Ovary (tissue), 7 donors: ENCODE measurements at regions not wholly inside any gene's neighbourhood (a gene's known extent, or its start where the extent isn't known, plus 50 kb on each side); places are given as distances from the start of the nearest gene placed in this dataset.

Experiments used
- DNase-seq, 5 donors: peaks; one replicate each; pipeline ENCODE4 v3.0.0-alpha.2; 2019 to 2020
- H3K27ac ChIP-seq, 2 donors: fragments of 200-600 bp; one replicate each; pipeline versions ENCODE4 v1.5.1 to v1.8.0; 2019 to 2022
- H3K27me3 ChIP-seq: fragments of 200-600 bp; one replicate; pipeline ENCODE4 v1.8.0; 2022
- H3K36me3 ChIP-seq: fragments of 200-600 bp; sonication (generic); one replicate; pipeline ENCODE4 v1.5.1; 2019
- H3K4me1 ChIP-seq: one replicate; pipeline ENCODE4 v1.8.1; 2013; ENCODE audit warnings: mild to moderate bottlenecking, moderate library complexity; ENCODE audit not compliant: insufficient read depth
- H3K4me3 ChIP-seq: fragments of 200-600 bp; sonication (generic); one replicate; pipeline ENCODE4 v1.5.1; 2017
- H3K9me3 ChIP-seq, 2 donors: fragments of 200-600 bp in 1 of 2; sonication (generic) in 1 of 2; one replicate each; pipeline versions ENCODE4 v1.5.1 to v1.8.1; 2013 to 2019; ENCODE audit warnings: mild to moderate bottlenecking in 1 of 2, moderate library complexity in 1 of 2
- CTCF ChIP-seq, 3 donors: fragments of 450-650 bp in 2 of 3; fragments of 200-600 bp in 1 of 3; IDR thresholded peaks; one replicate each; pipeline versions ENCODE4 v1.5.1 to v1.8.0; 2016 to 2022; ENCODE audit warnings: antibody characterized with exemption in 3 of 3, mild to moderate bottlenecking in 1 of 3
- EP300 ChIP-seq: sonication (generic); formaldehyde crosslinking; IDR thresholded peaks from one replicate; pipeline ENCODE4 v1.6.1; 2017; ENCODE audit warnings: antibody characterized with exemption
- POLR2A ChIP-seq: fragments of 450-650 bp; IDR thresholded peaks from one replicate; pipeline ENCODE4 v1.6.1; 2017; ENCODE audit warnings: antibody characterized with exemption, mild to moderate bottlenecking, moderate library complexity
- WGBS, 3 donors: extraction: QIAGEN DNeasy Blood & Tissue Kit in 1 of 3; methylation state at CpG; one replicate each; pipeline versions ENCODE4 v1.1.5 to v1.1.7; 2013 to 2017; 5-methylcytosine and 5-hydroxymethylcytosine counted together
- intact Hi-C, 4 donors: fragments of 100-400 bp; cut with DNase I; formaldehyde crosslinking; loops; one replicate each; pipeline versions ENCODE4 v1.11.0 to v1.15.1; 2022 to 2023
- donor health status: DM: no; HTN: no; CAD: no; lungs with moderate emphysema.
- donor health status: DM: no; HTN: no; CAD: no.
- donor health status: Bipolar disorder and iron deficiency.
- donor health status: DM: no; HTN: no; CAD: no.
- donor health status: DM: yes; HTN: yes; CAD: no.

GRCh38 chr12:87807086-87807485, 222.1 kb downstream of the C12orf50 start:
- DNase-seq, result no peak
- intact Hi-C loops, result no loop called here
- WGBS, 3 donors, result 78 to 90% (median 86%) methylated on average over 1 of the region's 1 CpG

GRCh38 chr12:87806310-87806709, 222.9 kb downstream of the C12orf50 start:
- DNase-seq, result no peak
- intact Hi-C loops, result no loop called here
- 68 to 77% (median 71%) methylated on average over 4 of the region's 4 CpGs for WGBS, 3 donors
- Histone ChIP-seq H3K36me3 (no peaks in the 10 kb centered on the region), H3K9me3 (no peaks in the 10 kb centered on the region), H3K27ac (no peak overlapping the region), H3K4me3 (no peak overlapping the region), H3K27me3 (no peaks in the 10 kb centered on the region), H3K4me1 (peaks cover 1% of the 10 kb centered on the region)
- TF ChIP-seq POLR2A (no peak), CTCF (IDR thresholded peaks at IDR 0.05) (no peak), EP300 (no peak)

More at GRCh38 chr12:87807086-87807485, 222.1 kb downstream of the C12orf50 start:
- TF ChIP-seq POLR2A (no peak), CTCF (IDR thresholded peaks at IDR 0.05) (no peak), EP300 (no peak)
- Histone ChIP-seq H3K27ac (no peak overlapping the region), H3K27me3 (no peaks in the 10 kb centered on the region), H3K9me3 (no peaks in the 10 kb centered on the region), H3K4me1 (peaks cover 1% of the 10 kb centered on the region), H3K4me3 (no peak overlapping the region), H3K36me3 (no peaks in the 10 kb centered on the region)

- TF ChIP-seq POLR2A, result no peak
- TF ChIP-seq EP300, result no peak
- no peak for TF ChIP-seq CTCF (IDR thresholded peaks at IDR 0.05)
- H3K4me3 ChIP-seq, result no peak overlapping the region
- WGBS, 3 donors, result 0 to 84% (median 44%) methylated on average over 1 of the region's 1 CpG
- H3K27ac ChIP-seq, result no peak overlapping the region
- peaks cover 1% of the 10 kb centered on the region for H3K4me1 ChIP-seq
- H3K36me3 ChIP-seq, result no peaks in the 10 kb centered on the region
- no peaks in the 10 kb centered on the region for H3K27me3 ChIP-seq
- intact Hi-C loops, result no loop called here
- no peak for DNase-seq
- H3K9me3 ChIP-seq, result no peaks in the 10 kb centered on the region
These were observed 224.8 kb downstream of the C12orf50 start for GRCh38 chr12:87804386-87804785.

- no peaks in the 10 kb centered on the region for H3K27me3 ChIP-seq
- H3K27ac ChIP-seq, result no peak overlapping the region
- no peaks in the 10 kb centered on the region for H3K9me3 ChIP-seq
- TF ChIP-seq CTCF (IDR thresholded peaks at IDR 0.05) (no peak), POLR2A (no peak), EP300 (no peak)
- WGBS, 3 donors, result 90 to 100% (median 94%) methylated on average over 1 of the region's 1 CpG
- H3K4me3 ChIP-seq, result no peak overlapping the region
- intact Hi-C loops, result no loop called here
- H3K36me3 ChIP-seq, result no peaks in the 10 kb centered on the region
- no peak for DNase-seq
- H3K4me1 ChIP-seq, result peaks cover 1% of the 10 kb centered on the region
These were observed 226.5 kb downstream of the C12orf50 start for GRCh38 chr12:87802721-87803011.
